Motor neuron (in vitro differentiated cells): ENCODE measurements at regions not wholly inside any gene's neighbourhood (a gene's known extent, or its start where the extent isn't known, plus 50 kb on each side); places are given as distances from the start of the nearest gene placed in this dataset.
A peak's percentile ranks its signal among the peaks of the same experiment; 100 is the strongest.
"Not testable (repeated sequence)": the region's sequence is repeated elsewhere in the genome, so short reads cannot be mapped to it uniquely, and the experiment has no call there.

Experiments used
- ATAC-seq, 8 experiments: fragments of 200-7000 bp; cut with Tn5 transposase; replicated peaks in 6 of 8; 2 replicates each; pipeline ENCODE4 v1.8.0; 2021; ENCODE audit warnings: mild to moderate bottlenecking in 8 of 8, moderate library complexity in 8 of 8
- H3K27ac ChIP-seq, 2 donors: fragments of 250-450 bp; sonication (Bioruptor Pico); 2 replicates each; pipeline ENCODE4 v1.9.0; 2021; ENCODE audit warnings: antibody characterized with exemption in 2 of 2, mild to moderate bottlenecking in 2 of 2, moderate library complexity in 1 of 2
- H3K4me1 ChIP-seq, 2 donors: fragments of 250-450 bp; sonication (Bioruptor Pico); replicated peaks in 1 of 2; 2 replicates each; pipeline ENCODE4 v1.6.1; 2021; ENCODE audit warnings: antibody characterized with exemption in 2 of 2, mild to moderate bottlenecking in 2 of 2, moderate library complexity in 1 of 2
- H3K4me3 ChIP-seq, 5 donors: fragments of 250-450 bp; sonication (Bioruptor Pico); 2 replicates each; pipeline ENCODE4 v1.9.0; 2021; ENCODE audit warnings: antibody characterized with exemption in 5 of 5, mild to moderate bottlenecking in 5 of 5, moderate library complexity in 4 of 5
- WGBS, 10 experiments: fragments of 450-650 bp; shearing (Covaris generic); methylation state at CpG; one replicate each; pipeline ENCODE4 v1.0.0; 2022; 5-methylcytosine and 5-hydroxymethylcytosine counted together
- in situ Hi-C, 9 experiments: fragments of 400-800 bp; cut with MboI; loops; one replicate each; pipeline ENCODE4 v1.15.0; 2021; ENCODE audit warnings: low sequenced_read_pairs in 9 of 9, low pct_unique_long_range_greater_than_20kb in 2 of 9; ENCODE audit not compliant: unreplicated experiment in 9 of 9

DNA sequence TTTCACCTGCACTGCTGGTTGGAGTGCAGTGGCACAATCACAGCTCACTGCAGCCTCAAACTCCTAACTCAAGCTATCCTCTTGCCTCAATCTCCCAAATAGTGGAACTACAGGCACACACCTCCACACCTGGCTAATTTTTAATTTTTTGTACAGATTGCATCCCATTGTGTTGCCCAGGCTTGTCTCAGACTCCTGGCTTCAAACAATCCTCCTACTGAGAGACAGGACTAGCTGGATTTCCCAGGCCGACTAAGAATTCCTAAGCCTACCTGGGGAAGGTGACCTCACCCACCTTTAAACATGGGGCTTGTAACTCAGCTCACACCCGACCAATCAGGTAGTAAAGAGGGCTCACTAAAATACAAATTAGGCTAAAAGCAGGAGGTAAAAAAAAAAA lies 2003.3 kb upstream of the RAG2 start:
- 0 to 100% (median 75%) methylated on average over 1 to 2 of the region's 2 CpGs; no CpG with 5 or more reads in 4 of the 10 experiments for WGBS, 10 experiments

DNA sequence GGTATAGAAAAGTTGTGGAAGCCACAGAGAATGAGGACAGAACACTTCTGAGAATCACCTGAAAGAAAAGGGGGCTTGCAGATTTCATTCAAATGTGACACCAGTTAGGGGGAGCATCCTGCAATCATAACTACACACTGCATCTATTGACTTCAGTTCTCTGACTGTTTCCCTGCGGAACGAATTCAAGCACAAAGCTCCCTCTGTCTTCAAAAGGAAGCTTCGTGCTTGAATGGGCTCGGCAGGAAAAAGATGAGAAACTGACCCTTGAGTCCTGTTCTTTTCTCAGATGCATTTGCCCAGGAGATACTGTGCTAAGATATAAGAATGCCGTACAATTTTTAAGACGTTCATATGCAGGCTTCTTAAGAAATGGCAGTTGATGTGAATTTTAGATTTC lies 2000.4 kb upstream of the RAG2 start:
- 4 to 58% (median 33%) methylated on average over 2 to 6 of the region's 6 CpGs; no CpG with 5 or more reads in 3 of the 10 experiments for WGBS, 10 experiments
- Histone ChIP-seq H3K4me1 (no peaks in the 10 kb centered on the region), H3K4me3 (no peak overlapping the region), H3K27ac (no peak overlapping the region)
- ATAC-seq: no peak
- in situ Hi-C loops: no loop called here

More for the DNA sequence above, 2003.3 kb upstream of the RAG2 start:
- H3K27ac ChIP-seq, H3K4me3 ChIP-seq, in situ Hi-C loops, ATAC-seq, H3K4me1 ChIP-seq: not testable (repeated sequence)

DNA sequence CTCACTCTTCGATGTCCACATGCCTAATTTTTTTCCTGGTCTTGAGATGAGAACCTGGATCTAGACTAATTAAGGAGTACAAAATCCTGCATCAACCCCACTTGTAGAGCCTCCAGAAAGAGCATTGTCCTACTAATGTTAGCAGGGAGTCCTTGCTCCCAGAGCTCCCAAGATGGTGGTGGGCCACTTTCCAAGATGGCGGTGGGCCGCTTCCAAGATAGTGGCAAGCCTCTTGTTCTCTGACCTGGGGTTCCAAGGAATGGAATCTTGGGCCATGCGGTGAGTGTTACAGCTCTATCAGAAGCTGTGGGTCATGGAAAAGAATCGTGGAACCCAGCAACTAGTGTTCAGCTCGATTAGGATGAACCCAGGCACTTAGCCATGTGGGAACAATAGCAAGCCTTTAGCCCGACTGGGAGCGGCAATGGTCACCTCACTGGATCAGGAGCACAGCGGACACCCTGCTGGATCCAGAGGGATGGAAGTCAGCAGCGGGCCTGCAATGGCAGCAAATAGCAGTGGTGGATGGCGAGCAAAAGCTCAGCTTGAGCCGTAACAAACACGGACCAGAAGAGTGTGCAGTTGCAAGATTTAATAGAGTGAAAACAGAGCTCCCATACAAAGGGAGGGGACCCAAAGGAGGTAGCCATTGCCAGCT lies 1997.5 kb upstream of the RAG2 start:
- ATAC-seq, H3K4me1 ChIP-seq, H3K4me3 ChIP-seq, in situ Hi-C loops, H3K27ac ChIP-seq: not testable (repeated sequence)
- 30 to 100% (median 87%) methylated on average over 2 to 10 of the region's 13 CpGs; no CpG with 5 or more reads in 2 of the 10 experiments for WGBS, 10 experiments

DNA sequence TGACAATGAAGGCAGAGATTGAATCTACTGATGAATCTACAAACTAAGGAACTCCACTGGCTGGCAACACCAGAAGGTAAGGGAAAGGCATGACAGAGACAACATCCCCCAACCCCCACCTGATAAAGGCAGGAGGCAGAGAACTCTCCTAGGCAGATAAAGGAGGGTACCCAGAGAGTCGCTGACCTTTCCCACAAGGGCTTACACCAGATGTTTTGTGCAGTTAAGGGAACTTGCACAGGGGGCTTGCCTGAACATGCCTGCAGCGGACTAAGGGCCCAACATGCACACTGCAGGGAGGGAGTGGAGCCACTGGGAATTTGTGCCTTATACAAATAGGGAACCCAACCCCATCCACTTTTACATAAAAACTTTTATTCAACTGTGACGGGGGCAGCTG lies 1996.9 kb upstream of the RAG2 start:
- in situ Hi-C loops: no loop called here
- 0 to 100% (median 54%) methylated on average over 1 to 2 of the region's 3 CpGs; no CpG with 5 or more reads in 4 of the 10 experiments for WGBS, 10 experiments
- Histone ChIP-seq H3K4me1 (no peaks in the 10 kb centered on the region), H3K4me3 (no peak overlapping the region), H3K27ac (no peak overlapping the region)
- ATAC-seq: peak in 1 of 8 experiments; percentile 15

DNA sequence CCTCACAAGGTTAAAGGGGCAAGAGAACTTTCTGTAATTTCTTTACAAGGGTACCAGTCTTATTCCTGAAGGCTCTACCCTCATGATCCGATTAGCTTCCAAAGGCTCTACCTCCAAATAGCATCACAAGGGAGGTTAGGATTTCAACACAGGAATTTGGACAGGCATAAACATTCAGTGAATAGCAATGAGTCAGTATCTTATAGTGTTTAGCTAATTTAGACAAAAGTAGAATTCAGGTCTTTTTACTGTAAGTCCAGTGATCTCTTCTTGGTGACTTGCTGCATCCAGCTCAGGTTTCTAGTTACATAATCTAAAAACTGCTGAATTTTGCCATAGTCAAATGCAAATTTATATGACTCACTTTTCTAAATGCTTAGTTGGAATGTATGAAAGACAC lies 1995.6 kb upstream of the RAG2 start:
- WGBS, 10 experiments: 14 to 100% (median 84%) methylated on average over 1 of the region's 1 CpG; no CpG with 5 or more reads in 4 of the 10 experiments
- ATAC-seq: peak in 2 of 8 experiments; percentile 51 to 77
- in situ Hi-C loops: no loop called here
- Histone ChIP-seq H3K4me1 (no peaks in the 10 kb centered on the region), H3K4me3 (no peak overlapping the region), H3K27ac (no peak overlapping the region)

DNA sequence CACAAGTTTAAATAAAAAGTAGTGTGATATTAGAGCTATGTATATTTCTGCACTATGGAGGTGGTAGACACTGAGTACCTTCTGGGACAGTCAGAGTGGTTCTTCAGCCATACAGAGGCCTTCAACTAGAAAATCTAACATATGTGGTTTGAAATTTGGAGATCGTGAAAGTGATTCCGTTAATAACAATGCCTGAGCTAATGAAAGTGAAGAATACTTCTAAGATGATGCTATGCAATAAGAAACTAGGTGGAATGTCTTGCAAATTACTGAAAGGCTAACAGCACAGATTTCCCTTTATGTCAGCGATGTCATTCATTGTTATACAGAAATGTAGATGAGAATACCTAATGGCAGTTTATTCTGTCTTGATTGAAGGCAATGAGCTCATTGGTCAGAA lies 1984.7 kb upstream of the RAG2 start:
- no peak overlapping the region for H3K4me3 ChIP-seq
- no peaks in the 10 kb centered on the region for H3K4me1 ChIP-seq
- no peak for ATAC-seq
- no peak overlapping the region for H3K27ac ChIP-seq
- WGBS, 10 experiments: 0 to 25% (median 16%) methylated on average over 1 to 3 of the region's 3 CpGs; no CpG with 5 or more reads in 4 of the 10 experiments
- in situ Hi-C loops: no loop called here

DNA sequence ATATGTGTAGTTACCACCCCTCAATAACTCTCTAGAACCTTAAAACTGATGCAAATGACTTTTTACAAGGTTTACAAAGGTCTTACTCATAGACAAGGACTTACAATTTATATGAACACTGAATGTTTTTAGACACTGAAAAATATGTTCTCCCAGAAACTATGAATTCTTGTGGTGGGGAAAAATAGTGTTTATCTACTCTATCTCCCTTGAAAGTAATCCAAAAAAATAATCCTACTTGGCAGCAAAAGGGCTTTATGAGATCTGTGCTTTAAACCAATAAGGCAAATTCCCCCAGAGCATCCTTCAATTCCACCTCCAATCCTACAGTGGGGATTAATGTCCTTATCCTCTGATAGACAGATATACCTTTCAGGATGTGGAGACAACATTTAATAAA lies 1984.1 kb upstream of the RAG2 start:
- H3K4me1 ChIP-seq: no peaks in the 10 kb centered on the region
- no peak for ATAC-seq
- in situ Hi-C loops: no loop called here
- no peak overlapping the region for H3K4me3 ChIP-seq
- H3K27ac ChIP-seq: no peak overlapping the region

DNA sequence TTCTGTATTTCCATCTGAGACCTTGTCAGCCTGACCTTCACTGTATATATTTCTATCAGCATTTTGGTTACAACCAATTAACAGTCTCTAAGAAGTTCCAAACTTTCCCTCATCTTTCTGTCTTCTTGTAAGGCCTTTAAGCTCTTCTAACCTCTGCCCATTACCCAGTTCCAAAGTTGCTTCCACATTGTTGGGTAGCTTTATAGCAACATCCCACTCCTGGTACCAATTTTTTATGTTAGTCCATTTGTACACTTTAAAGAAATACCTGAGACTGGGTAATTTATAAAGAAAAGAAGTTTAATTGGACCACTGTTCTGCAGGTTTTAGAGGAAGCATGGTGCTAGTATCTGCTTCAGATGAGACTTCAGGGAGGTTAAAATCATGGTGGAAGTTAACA lies 1979.7 kb upstream of the RAG2 start:
- in situ Hi-C loops: no loop called here
- no peak overlapping the region for H3K27ac ChIP-seq

DNA sequence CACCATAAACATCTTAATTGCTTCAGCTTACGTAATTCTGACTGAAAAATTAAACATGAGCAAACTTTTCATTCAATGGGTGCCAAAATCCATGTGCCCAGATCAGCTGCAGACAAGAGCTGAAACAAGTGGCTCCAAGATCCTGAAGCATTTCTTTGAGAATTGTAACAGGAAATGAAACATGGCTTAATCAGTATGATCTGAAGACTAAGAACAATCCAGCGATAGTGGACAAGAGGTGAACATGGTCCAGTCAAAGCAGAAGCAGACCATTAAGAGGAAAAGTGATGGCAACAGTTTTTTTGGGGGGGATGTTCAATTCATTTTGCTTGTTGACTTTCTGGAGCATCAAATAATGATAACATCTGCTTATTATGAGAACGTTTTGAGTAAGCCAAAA lies 1964.5 kb upstream of the RAG2 start:
- Histone ChIP-seq H3K27ac (no peak overlapping the region), H3K4me1 (no peaks in the 10 kb centered on the region), H3K4me3 (no peak overlapping the region)
- in situ Hi-C loops: no loop called here
- WGBS, 10 experiments: 0 to 93% (median 48%) methylated on average over 1 to 3 of the region's 3 CpGs
- no peak for ATAC-seq

More for the DNA sequence above, 1979.7 kb upstream of the RAG2 start:
- H3K4me1 ChIP-seq: no peaks in the 10 kb centered on the region
- no peak overlapping the region for H3K4me3 ChIP-seq
- ATAC-seq: no peak

DNA sequence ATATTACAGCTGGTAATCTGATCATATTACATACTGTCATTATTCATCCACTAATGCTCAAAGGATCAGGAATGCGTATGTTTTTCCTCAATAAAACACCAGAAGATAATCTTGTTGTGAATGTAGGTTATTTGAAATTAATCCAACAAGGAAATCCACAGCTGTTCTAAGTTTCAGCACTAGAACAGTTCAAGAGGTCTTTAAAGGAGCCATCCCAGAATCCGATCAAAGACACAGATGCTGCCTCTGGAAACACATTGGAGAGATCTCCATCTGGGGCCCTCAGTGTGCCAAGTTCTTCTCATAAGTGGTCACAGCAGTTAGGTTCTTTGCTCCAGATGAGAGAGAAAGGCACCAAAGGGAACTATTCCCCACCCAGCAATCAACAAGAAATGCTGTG lies 1955.1 kb upstream of the RAG2 start:
- H3K4me1 ChIP-seq: no peaks in the 10 kb centered on the region
- no peak overlapping the region for H3K27ac ChIP-seq
- no peak overlapping the region for H3K4me3 ChIP-seq
- ATAC-seq: peak in 1 of 8 experiments; percentile 56
- in situ Hi-C loops: no loop called here
- WGBS, 10 experiments: 0 to 100% (median 85%) methylated on average over 1 to 2 of the region's 2 CpGs; no CpG with 5 or more reads in 1 of the 10 experiments

DNA sequence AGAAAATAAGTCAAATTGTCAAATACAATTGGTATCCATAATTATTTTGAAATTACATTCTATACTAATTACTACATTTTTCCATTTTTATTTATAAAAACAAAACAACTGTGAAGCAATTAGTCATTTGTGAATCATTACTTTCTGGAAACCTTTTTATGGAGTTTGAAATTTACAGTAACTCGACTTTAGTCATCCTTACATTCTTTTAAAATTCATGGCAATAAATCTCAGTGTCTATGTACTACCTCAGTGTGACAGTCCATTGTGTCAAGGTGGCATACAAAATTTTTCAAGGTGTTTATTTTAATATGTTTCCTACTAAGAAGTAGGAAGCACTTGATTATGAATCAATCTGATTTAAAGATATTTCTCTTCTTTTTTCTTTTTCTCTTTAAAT lies 1949.4 kb upstream of the RAG2 start:
- Histone ChIP-seq H3K4me3 (no peak overlapping the region), H3K27ac (no peak overlapping the region), H3K4me1 (no peaks in the 10 kb centered on the region)
- no peak for ATAC-seq
- 0 to 100% (median 31%) methylated on average over 1 of the region's 1 CpG; no CpG with 5 or more reads in 2 of the 10 experiments for WGBS, 10 experiments
- in situ Hi-C loops: no loop called here

DNA sequence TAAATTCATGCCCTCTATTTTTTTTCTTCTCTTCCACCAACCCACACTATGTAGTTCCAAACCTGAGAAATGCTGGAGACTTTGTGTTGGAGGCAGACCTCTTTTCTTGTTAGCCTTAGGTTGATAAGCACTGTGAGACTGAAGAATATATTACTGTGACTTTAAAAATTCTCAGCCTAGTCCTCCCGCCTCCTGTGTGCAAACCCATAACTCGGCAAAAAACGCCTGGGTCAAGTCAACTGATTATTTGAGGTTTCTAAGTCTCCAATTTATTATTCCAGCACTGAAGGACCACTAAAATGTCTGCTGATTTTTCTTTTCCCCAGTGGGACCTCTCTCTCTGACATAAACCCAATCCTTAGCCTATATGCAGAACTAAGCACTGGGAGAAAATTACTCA lies 1946.0 kb upstream of the RAG2 start:
- Histone ChIP-seq H3K27ac (no peak overlapping the region), H3K4me3 (no peak overlapping the region), H3K4me1 (peaks cover 0 to 3% of the 10 kb centered on the region in 2 donors)
- in situ Hi-C loops: no loop called here
- WGBS, 10 experiments: 0 to 80% (median 31%) methylated on average over 1 to 3 of the region's 3 CpGs; no CpG with 5 or more reads in 3 of the 10 experiments
- ATAC-seq: no peak

DNA sequence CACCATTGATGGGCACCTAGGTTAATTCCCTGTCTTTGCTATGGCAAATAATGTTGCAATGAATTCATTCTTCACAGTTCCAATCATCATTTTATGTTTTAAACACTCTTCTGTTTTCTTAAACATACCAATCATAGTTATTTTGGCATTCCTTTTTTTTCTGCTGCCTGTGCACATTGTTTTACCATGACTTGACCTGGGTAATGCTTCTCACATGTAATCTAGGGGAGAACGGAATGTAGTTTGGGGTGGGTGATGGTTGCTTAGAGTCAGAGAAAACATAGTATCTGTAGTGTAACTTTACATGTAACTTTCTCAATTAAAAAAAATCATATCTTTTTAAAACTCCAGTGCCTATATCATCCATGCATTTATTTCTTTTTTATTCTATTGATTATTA lies 1945.3 kb upstream of the RAG2 start:
- Histone ChIP-seq H3K4me1 (peaks cover 0 to 3% of the 10 kb centered on the region in 2 donors), H3K27ac (no peak overlapping the region), H3K4me3 (no peak overlapping the region)
- WGBS, 10 experiments: 0 to 100% (median 60%) methylated on average over 1 of the region's 1 CpG; no CpG with 5 or more reads in 3 of the 10 experiments
- ATAC-seq: no peak
- in situ Hi-C loops: no loop called here
